ENCODE measurements at regions not wholly inside any gene's neighbourhood (a gene's known extent, or its start where the extent isn't known, plus 50 kb on each side); places are given as distances from the start of the nearest gene placed in this dataset.

DNA sequence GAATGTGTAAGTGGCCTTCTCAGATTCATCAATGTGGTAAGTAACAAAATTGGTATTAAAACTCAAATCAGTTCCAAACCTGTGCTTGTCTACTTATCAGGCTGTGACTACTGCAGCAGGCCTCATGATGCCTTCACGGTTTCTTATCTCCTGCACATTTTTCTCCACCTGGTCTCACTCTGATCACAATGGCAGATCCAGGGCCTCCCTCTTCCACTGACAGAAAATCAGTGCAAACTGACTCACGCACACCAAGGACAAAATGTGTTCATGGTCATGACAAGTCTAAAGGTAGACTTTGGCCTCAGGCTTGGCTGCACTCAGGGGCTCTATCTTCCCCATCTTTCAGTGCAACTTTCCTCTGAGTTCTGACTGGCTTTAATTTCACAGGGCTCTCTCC, 56.7 kb upstream of the ATP1A1 start (continued):
- TF ChIP-seq ZNF629 (CRISPR knock-in tag; conservative IDR thresholded peaks at IDR 0.05) (peak; percentile 81), ZNF841 (CRISPR knock-in tag; IDR thresholded peaks at IDR 0.05; ENCODE audit: borderline replicate concordance) (no peak), TOPORS (CRISPR knock-in tag; IDR thresholded peaks at IDR 0.05) (no peak), SATB2 (CRISPR knock-in tag; IDR thresholded peaks at IDR 0.05) (no peak), ZNF333 (CRISPR knock-in tag; IDR thresholded peaks at IDR 0.05; ENCODE audit: borderline replicate concordance) (no peak), SOX6 (IDR thresholded peaks at IDR 0.05) (no peak), SOX6 (CRISPR knock-in tag; IDR thresholded peaks at IDR 0.05) (peak; percentile 67), YEATS2 (CRISPR knock-in tag; IDR thresholded peaks at IDR 0.05; ENCODE audit: borderline replicate concordance) (no peak), ZNF30 (CRISPR knock-in tag; IDR thresholded peaks at IDR 0.05) (no peak), ZNF670 (CRISPR knock-in tag; IDR thresholded peaks at IDR 0.05; ENCODE audit: borderline replicate concordance) (no peak), ZNF782 (CRISPR knock-in tag; IDR thresholded peaks at IDR 0.05; ENCODE audit: borderline replicate concordance) (no peak), ZBTB7A (CRISPR knock-in tag; IDR thresholded peaks at IDR 0.05) (no peak), RAD51 (IDR thresholded peaks at IDR 0.05; ENCODE audit: borderline replicate concordance) (no peak)
- TF ChIP-seq, protein P1, sequence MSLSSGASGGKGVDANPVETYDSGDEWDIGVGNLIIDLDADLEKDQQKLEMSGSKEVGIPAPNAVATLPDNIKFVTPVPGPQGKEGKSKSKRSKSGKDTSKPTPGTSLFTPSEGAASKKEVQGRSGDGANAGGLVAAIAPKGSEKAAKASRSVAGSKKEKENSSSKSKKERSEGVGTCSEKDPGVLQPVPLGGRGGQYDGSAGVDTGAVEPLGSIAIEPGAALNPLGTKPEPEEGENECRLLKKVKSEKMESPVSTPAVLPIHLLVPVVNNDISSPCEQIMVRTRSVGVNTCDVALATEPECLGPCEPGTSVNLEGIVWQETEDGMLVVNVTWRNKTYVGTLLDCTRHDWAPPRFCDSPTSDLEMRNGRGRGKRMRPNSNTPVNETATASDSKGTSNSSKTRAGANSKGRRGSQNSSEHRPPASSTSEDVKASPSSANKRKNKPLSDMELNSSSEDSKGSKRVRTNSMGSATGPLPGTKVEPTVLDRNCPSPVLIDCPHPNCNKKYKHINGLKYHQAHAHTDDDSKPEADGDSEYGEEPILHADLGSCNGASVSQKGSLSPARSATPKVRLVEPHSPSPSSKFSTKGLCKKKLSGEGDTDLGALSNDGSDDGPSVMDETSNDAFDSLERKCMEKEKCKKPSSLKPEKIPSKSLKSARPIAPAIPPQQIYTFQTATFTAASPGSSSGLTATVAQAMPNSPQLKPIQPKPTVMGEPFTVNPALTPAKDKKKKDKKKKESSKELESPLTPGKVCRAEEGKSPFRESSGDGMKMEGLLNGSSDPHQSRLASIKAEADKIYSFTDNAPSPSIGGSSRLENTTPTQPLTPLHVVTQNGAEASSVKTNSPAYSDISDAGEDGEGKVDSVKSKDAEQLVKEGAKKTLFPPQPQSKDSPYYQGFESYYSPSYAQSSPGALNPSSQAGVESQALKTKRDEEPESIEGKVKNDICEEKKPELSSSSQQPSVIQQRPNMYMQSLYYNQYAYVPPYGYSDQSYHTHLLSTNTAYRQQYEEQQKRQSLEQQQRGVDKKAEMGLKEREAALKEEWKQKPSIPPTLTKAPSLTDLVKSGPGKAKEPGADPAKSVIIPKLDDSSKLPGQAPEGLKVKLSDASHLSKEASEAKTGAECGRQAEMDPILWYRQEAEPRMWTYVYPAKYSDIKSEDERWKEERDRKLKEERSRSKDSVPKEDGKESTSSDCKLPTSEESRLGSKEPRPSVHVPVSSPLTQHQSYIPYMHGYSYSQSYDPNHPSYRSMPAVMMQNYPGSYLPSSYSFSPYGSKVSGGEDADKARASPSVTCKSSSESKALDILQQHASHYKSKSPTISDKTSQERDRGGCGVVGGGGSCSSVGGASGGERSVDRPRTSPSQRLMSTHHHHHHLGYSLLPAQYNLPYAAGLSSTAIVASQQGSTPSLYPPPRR (CRISPR knock-in tag; IDR thresholded peaks at IDR 0.05; ENCODE audit: borderline replicate concordance), result no peak
- TF ChIP-seq, protein P2, sequence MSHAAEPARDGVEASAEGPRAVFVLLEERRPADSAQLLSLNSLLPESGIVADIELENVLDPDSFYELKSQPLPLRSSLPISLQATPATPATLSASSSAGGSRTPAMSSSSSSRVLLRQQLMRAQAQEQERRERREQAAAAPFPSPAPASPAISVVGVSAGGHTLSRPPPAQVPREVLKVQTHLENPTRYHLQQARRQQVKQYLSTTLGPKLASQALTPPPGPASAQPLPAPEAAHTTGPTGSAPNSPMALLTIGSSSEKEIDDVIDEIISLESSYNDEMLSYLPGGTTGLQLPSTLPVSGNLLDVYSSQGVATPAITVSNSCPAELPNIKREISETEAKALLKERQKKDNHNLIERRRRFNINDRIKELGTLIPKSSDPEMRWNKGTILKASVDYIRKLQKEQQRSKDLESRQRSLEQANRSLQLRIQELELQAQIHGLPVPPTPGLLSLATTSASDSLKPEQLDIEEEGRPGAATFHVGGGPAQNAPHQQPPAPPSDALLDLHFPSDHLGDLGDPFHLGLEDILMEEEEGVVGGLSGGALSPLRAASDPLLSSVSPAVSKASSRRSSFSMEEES (CRISPR knock-in tag; IDR thresholded peaks at IDR 0.05), result no peak
- TF ChIP-seq, protein P3, sequence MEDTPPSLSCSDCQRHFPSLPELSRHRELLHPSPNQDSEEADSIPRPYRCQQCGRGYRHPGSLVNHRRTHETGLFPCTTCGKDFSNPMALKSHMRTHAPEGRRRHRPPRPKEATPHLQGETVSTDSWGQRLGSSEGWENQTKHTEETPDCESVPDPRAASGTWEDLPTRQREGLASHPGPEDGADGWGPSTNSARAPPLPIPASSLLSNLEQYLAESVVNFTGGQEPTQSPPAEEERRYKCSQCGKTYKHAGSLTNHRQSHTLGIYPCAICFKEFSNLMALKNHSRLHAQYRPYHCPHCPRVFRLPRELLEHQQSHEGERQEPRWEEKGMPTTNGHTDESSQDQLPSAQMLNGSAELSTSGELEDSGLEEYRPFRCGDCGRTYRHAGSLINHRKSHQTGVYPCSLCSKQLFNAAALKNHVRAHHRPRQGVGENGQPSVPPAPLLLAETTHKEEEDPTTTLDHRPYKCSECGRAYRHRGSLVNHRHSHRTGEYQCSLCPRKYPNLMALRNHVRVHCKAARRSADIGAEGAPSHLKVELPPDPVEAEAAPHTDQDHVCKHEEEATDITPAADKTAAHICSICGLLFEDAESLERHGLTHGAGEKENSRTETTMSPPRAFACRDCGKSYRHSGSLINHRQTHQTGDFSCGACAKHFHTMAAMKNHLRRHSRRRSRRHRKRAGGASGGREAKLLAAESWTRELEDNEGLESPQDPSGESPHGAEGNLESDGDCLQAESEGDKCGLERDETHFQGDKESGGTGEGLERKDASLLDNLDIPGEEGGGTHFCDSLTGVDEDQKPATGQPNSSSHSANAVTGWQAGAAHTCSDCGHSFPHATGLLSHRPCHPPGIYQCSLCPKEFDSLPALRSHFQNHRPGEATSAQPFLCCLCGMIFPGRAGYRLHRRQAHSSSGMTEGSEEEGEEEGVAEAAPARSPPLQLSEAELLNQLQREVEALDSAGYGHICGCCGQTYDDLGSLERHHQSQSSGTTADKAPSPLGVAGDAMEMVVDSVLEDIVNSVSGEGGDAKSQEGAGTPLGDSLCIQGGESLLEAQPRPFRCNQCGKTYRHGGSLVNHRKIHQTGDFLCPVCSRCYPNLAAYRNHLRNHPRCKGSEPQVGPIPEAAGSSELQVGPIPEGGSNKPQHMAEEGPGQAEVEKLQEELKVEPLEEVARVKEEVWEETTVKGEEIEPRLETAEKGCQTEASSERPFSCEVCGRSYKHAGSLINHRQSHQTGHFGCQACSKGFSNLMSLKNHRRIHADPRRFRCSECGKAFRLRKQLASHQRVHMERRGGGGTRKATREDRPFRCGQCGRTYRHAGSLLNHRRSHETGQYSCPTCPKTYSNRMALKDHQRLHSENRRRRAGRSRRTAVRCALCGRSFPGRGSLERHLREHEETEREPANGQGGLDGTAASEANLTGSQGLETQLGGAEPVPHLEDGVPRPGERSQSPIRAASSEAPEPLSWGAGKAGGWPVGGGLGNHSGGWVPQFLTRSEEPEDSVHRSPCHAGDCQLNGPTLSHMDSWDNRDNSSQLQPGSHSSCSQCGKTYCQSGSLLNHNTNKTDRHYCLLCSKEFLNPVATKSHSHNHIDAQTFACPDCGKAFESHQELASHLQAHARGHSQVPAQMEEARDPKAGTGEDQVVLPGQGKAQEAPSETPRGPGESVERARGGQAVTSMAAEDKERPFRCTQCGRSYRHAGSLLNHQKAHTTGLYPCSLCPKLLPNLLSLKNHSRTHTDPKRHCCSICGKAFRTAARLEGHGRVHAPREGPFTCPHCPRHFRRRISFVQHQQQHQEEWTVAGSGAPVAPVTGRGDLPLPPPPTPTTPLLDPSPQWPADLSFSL (CRISPR knock-in tag; IDR thresholded peaks at IDR 0.05), result no peak
- TF ChIP-seq, protein P4, sequence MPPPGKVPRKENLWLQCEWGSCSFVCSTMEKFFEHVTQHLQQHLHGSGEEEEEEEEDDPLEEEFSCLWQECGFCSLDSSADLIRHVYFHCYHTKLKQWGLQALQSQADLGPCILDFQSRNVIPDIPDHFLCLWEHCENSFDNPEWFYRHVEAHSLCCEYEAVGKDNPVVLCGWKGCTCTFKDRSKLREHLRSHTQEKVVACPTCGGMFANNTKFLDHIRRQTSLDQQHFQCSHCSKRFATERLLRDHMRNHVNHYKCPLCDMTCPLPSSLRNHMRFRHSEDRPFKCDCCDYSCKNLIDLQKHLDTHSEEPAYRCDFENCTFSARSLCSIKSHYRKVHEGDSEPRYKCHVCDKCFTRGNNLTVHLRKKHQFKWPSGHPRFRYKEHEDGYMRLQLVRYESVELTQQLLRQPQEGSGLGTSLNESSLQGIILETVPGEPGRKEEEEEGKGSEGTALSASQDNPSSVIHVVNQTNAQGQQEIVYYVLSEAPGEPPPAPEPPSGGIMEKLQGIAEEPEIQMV (CRISPR knock-in tag; IDR thresholded peaks at IDR 0.05; ENCODE audit: low read depth), result no peak
